ENCODE measurements at regions not wholly inside any gene's neighbourhood (a gene's known extent, or its start where the extent isn't known, plus 50 kb on each side); places are given as distances from the start of the nearest gene placed in this dataset.

DNA sequence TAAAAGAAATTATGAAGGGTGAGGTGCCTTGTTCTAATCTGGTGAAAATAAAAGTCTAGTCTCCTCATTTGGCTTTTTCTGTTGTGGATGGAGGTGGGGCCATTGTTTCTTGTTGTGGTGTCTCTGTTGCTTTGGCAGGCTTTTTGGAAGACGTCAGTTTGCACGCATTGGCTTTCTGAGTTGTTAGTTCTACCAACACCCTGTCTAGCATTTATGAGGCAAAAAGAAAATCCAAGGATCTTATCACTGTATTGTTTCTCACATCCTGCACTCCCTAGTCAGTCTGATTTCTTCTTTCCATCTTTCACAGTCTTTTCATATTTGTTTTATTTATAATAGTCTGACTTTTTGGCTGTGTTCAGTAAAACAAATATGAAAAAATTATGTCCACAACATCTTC is 898.3 kb downstream of the REEP3 start:
- TF ChIP-seq ZNF572 (CRISPR knock-in tag; IDR thresholded peaks at IDR 0.05) (no peak), HMG20B (CRISPR knock-in tag; conservative IDR thresholded peaks at IDR 0.05) (no peak), CTCF (CRISPR knock-in tag; IDR thresholded peaks at IDR 0.05) (no peak), HCFC1 (IDR thresholded peaks at IDR 0.05; ENCODE audit: low read depth, low read length) (no peak), ZFAT (CRISPR knock-in tag; conservative IDR thresholded peaks at IDR 0.05) (no peak), ZSCAN29 (CRISPR knock-in tag; conservative IDR thresholded peaks at IDR 0.05) (no peak), TEAD2 (CRISPR knock-in tag; IDR thresholded peaks at IDR 0.05) (no peak), EZH2 (conservative IDR thresholded peaks at IDR 0.05; ENCODE audit: low read depth, low read length) (no peak)
- TF ChIP-seq, protein P1, sequence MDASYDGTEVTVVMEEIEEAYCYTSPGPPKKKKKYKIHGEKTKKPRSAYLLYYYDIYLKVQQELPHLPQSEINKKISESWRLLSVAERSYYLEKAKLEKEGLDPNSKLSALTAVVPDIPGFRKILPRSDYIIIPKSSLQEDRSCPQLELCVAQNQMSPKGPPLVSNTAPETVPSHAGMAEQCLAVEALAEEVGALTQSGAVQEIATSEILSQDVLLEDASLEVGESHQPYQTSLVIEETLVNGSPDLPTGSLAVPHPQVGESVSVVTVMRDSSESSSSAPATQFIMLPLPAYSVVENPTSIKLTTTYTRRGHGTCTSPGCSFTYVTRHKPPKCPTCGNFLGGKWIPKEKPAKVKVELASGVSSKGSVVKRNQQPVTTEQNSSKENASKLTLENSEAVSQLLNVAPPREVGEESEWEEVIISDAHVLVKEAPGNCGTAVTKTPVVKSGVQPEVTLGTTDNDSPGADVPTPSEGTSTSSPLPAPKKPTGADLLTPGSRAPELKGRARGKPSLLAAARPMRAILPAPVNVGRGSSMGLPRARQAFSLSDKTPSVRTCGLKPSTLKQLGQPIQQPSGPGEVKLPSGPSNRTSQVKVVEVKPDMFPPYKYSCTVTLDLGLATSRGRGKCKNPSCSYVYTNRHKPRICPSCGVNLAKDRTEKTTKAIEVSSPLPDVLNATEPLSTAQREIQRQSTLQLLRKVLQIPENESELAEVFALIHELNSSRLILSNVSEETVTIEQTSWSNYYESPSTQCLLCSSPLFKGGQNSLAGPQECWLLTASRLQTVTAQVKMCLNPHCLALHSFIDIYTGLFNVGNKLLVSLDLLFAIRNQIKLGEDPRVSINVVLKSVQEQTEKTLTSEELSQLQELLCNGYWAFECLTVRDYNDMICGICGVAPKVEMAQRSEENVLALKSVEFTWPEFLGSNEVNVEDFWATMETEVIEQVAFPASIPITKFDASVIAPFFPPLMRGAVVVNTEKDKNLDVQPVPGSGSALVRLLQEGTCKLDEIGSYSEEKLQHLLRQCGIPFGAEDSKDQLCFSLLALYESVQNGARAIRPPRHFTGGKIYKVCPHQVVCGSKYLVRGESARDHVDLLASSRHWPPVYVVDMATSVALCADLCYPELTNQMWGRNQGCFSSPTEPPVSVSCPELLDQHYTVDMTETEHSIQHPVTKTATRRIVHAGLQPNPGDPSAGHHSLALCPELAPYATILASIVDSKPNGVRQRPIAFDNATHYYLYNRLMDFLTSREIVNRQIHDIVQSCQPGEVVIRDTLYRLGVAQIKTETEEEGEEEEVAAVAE (CRISPR knock-in tag; IDR thresholded peaks at IDR 0.05; ENCODE audit: borderline replicate concordance): no peak
- TF ChIP-seq, protein P2, sequence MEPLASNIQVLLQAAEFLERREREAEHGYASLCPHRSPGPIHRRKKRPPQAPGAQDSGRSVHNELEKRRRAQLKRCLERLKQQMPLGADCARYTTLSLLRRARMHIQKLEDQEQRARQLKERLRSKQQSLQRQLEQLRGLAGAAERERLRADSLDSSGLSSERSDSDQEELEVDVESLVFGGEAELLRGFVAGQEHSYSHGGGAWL (CRISPR knock-in tag; IDR thresholded peaks at IDR 0.05): no peak

All from HepG2 (cell line).